HUES6 (cell line): ENCODE measurements at regions not wholly inside any gene's neighbourhood (a gene's known extent, or its start where the extent isn't known, plus 50 kb on each side); places are given as distances from the start of the nearest gene placed in this dataset.

Experiments
- H3K27ac ChIP-seq: 2 replicates; pipeline ENCODE4 v1.7.0; 2013; ENCODE audit warnings: low read depth, mild to moderate bottlenecking, low read length, inconsistent platforms
- H3K27me3 ChIP-seq: 2 replicates; pipeline ENCODE4 v1.6.1; 2013; ENCODE audit warnings: low read length; ENCODE audit not compliant: control insufficient read depth, insufficient read depth
- H3K36me3 ChIP-seq: 2 replicates; pipeline ENCODE4 v1.6.1; 2013; ENCODE audit warnings: low read length; ENCODE audit not compliant: control insufficient read depth, insufficient read depth
- H3K4me1 ChIP-seq: 2 replicates; pipeline ENCODE4 v1.6.1; 2013; ENCODE audit warnings: low read length; ENCODE audit not compliant: control insufficient read depth, insufficient read depth
- H3K4me3 ChIP-seq: 2 replicates; pipeline ENCODE4 v1.5.1; 2013; ENCODE audit warnings: low read depth, low read length
- H3K9ac ChIP-seq: one replicate; pipeline ENCODE4 v1.6.1; 2013; ENCODE audit warnings: mild to moderate bottlenecking, low read length
- H3K9me3 ChIP-seq: 2 replicates; pipeline ENCODE4 v1.6.1; 2013; ENCODE audit warnings: low read depth, low read length; ENCODE audit not compliant: control insufficient read depth, insufficient read depth

- H3K27me3 ChIP-seq: no peaks in the 10 kb centered on the region
- H3K27ac ChIP-seq: no peak overlapping the region
- no peaks in the 10 kb centered on the region for H3K36me3 ChIP-seq
- no peak overlapping the region for H3K9ac ChIP-seq
- peaks cover 8% of the 10 kb centered on the region; the same call in 1 of the 2 replicates for H3K9me3 ChIP-seq
- no peak overlapping the region for H3K4me3 ChIP-seq
- no peaks in the 10 kb centered on the region for H3K4me1 ChIP-seq
Observed at GRCh38 chr3:21801631-21802030, 50.6 kb upstream of the ZNF385D start.

GRCh38 chr3:21803604-21804003 is 52.6 kb upstream of the ZNF385D start:
- no peak overlapping the region for H3K9ac ChIP-seq
- no peak overlapping the region for H3K4me3 ChIP-seq
- no peaks in the 10 kb centered on the region for H3K4me1 ChIP-seq
- H3K36me3 ChIP-seq: no peaks in the 10 kb centered on the region
- no peak overlapping the region for H3K27ac ChIP-seq
- H3K9me3 ChIP-seq: peaks cover 8% of the 10 kb centered on the region; the same call in 1 of the 2 replicates
- no peaks in the 10 kb centered on the region for H3K27me3 ChIP-seq

- Histone ChIP-seq H3K4me1 (no peaks in the 10 kb centered on the region), H3K9me3 (peaks cover 3% of the 10 kb centered on the region; the same call in 1 of the 2 replicates), H3K27ac (no peak overlapping the region), H3K27me3 (no peaks in the 10 kb centered on the region), H3K4me3 (no peak overlapping the region), H3K9ac (no peak overlapping the region), H3K36me3 (no peaks in the 10 kb centered on the region)
Observed at GRCh38 chr3:21804330-21804729, 53.3 kb upstream of the ZNF385D start.

GRCh38 chr3:21806733-21807132 is 55.7 kb upstream of the ZNF385D start:
- Histone ChIP-seq H3K36me3 (no peaks in the 10 kb centered on the region), H3K4me3 (no peak overlapping the region), H3K4me1 (no peaks in the 10 kb centered on the region), H3K27me3 (no peaks in the 10 kb centered on the region), H3K27ac (no peak overlapping the region), H3K9ac (no peak overlapping the region), H3K9me3 (no peaks in the 10 kb centered on the region)

- H3K27ac ChIP-seq: no peak overlapping the region
- H3K4me3 ChIP-seq: no peak overlapping the region
- no peaks in the 10 kb centered on the region for H3K27me3 ChIP-seq
- no peaks in the 10 kb centered on the region for H3K4me1 ChIP-seq
- no peak overlapping the region for H3K9ac ChIP-seq
- H3K36me3 ChIP-seq: no peaks in the 10 kb centered on the region
- H3K9me3 ChIP-seq: no peaks in the 10 kb centered on the region
Observed at GRCh38 chr3:21825684-21826083, 74.7 kb upstream of the ZNF385D start.

- Histone ChIP-seq H3K27me3 (no peaks in the 10 kb centered on the region), H3K9me3 (no peaks in the 10 kb centered on the region), H3K27ac (no peak overlapping the region), H3K9ac (no peak overlapping the region), H3K36me3 (no peaks in the 10 kb centered on the region), H3K4me1 (no peaks in the 10 kb centered on the region), H3K4me3 (no peak overlapping the region)
Observed at GRCh38 chr3:21826416-21826815, 75.4 kb upstream of the ZNF385D start.

GRCh38 chr3:21830541-21830940 is 79.5 kb upstream of the ZNF385D start:
- H3K4me1 ChIP-seq: no peaks in the 10 kb centered on the region
- no peak overlapping the region for H3K27ac ChIP-seq
- H3K27me3 ChIP-seq: no peaks in the 10 kb centered on the region
- H3K9ac ChIP-seq: no peak overlapping the region
- no peak overlapping the region for H3K4me3 ChIP-seq
- no peaks in the 10 kb centered on the region for H3K36me3 ChIP-seq
- H3K9me3 ChIP-seq: no peaks in the 10 kb centered on the region

- no peaks in the 10 kb centered on the region for H3K9me3 ChIP-seq
- no peaks in the 10 kb centered on the region for H3K4me1 ChIP-seq
- H3K27me3 ChIP-seq: no peaks in the 10 kb centered on the region
- H3K36me3 ChIP-seq: no peaks in the 10 kb centered on the region
- H3K4me3 ChIP-seq: no peak overlapping the region
- H3K27ac ChIP-seq: no peak overlapping the region
- no peak overlapping the region for H3K9ac ChIP-seq
Observed at GRCh38 chr3:21835264-21835663, 84.3 kb upstream of the ZNF385D start.

GRCh38 chr3:21836227-21836626 is 85.2 kb upstream of the ZNF385D start:
- H3K4me3 ChIP-seq: no peak overlapping the region

GRCh38 chr3:21839176-21839575 is 88.2 kb upstream of the ZNF385D start:
- Histone ChIP-seq H3K4me1 (no peaks in the 10 kb centered on the region), H3K4me3 (no peak overlapping the region), H3K9me3 (no peaks in the 10 kb centered on the region), H3K36me3 (no peaks in the 10 kb centered on the region), H3K9ac (no peak overlapping the region), H3K27ac (no peak overlapping the region), H3K27me3 (no peaks in the 10 kb centered on the region)

More at GRCh38 chr3:21836227-21836626, 85.2 kb upstream of the ZNF385D start:
- no peaks in the 10 kb centered on the region for H3K4me1 ChIP-seq
- H3K36me3 ChIP-seq: no peaks in the 10 kb centered on the region
- no peaks in the 10 kb centered on the region for H3K9me3 ChIP-seq
- no peak overlapping the region for H3K9ac ChIP-seq
- no peak overlapping the region for H3K27ac ChIP-seq
- H3K27me3 ChIP-seq: no peaks in the 10 kb centered on the region

- no peak overlapping the region for H3K4me3 ChIP-seq
- no peaks in the 10 kb centered on the region for H3K36me3 ChIP-seq
- no peak overlapping the region for H3K9ac ChIP-seq
- no peak overlapping the region for H3K27ac ChIP-seq
- no peaks in the 10 kb centered on the region for H3K4me1 ChIP-seq
- H3K9me3 ChIP-seq: no peaks in the 10 kb centered on the region
- H3K27me3 ChIP-seq: no peaks in the 10 kb centered on the region
Observed at GRCh38 chr3:21839592-21839991, 88.6 kb upstream of the ZNF385D start.

- no peaks in the 10 kb centered on the region for H3K27me3 ChIP-seq
- H3K4me3 ChIP-seq: no peak overlapping the region
- no peak overlapping the region for H3K9ac ChIP-seq
- no peaks in the 10 kb centered on the region for H3K4me1 ChIP-seq
- no peaks in the 10 kb centered on the region for H3K9me3 ChIP-seq
- H3K27ac ChIP-seq: no peak overlapping the region
- H3K36me3 ChIP-seq: no peaks in the 10 kb centered on the region
Observed at GRCh38 chr3:21847005-21847404, 96.0 kb upstream of the ZNF385D start.
